HepG2 (cell line): ENCODE measurements at regions not wholly inside any gene's neighbourhood (a gene's known extent, or its start where the extent isn't known, plus 50 kb on each side); places are given as distances from the start of the nearest gene placed in this dataset.

ENCODE experiments used
- ATAC-seq: fragments of 200-7000 bp; cut with Tn5 transposase; 3 replicates; pipeline ENCODE4 v1.9.1; 2020; ENCODE audit warnings: mild to moderate bottlenecking, moderate library complexity
- BruUV-seq: library from RNA; stranded (reverse); fragments of 400-500 nt; replicated peaks from 2 replicates; lab custom pipeline; 2021; lab: Mats Ljungman, UMichigan
- CTCF ChIA-PET: fragments of 300-600 bp; formaldehyde crosslinking; extraction: SDS; loops from one replicate; lab custom pipeline; 2021; ENCODE audit warnings: low total read pairs, inconsistent platforms, low intra/inter-chr PET ratio; lab: Yijun Ruan, JAX
- POLR2A ChIA-PET: fragments of 350-600 bp; sonication (Branson Sonifier 250); formaldehyde crosslinking; loops from one replicate; lab custom pipeline; 2020; ENCODE audit warnings: antibody characterized with exemption, inconsistent platforms; lab: Yijun Ruan, JAX
- DNase-seq: peaks from one replicate; pipeline ENCODE4 v3.0.0-alpha.2; 2015; ENCODE audit warnings: low spot score
- FAIRE-seq: peaks from 3 replicates; lab custom pipeline; 2011; peaks lifted over from hg19 to GRCh38; lab: Jason Lieb, UNC
- H2AFZ ChIP-seq: one replicate; pipeline ENCODE4 v1.6.1; 2011; ENCODE audit warnings: low read length, inconsistent platforms
- H3K27ac ChIP-seq: fragments of 300-600 bp; 3 replicates; pipeline ENCODE4 v1.8.0; 2011; ENCODE audit warnings: mixed run types, mild to moderate bottlenecking, mixed read lengths, low read length, inconsistent platforms; ENCODE audit not compliant: insufficient read depth; ENCODE audit errors: extremely low read length
- H3K27me3 ChIP-seq, 2 experiments: fragments of 200-600 bp in 1 of 2; 2 replicates in 1 of 2; 3 replicates in 1 of 2; pipeline versions ENCODE4 v1.6.0 to v1.8.0; 2011; ENCODE audit warnings: low read length in 2 of 2, mild to moderate bottlenecking in 2 of 2, moderate library complexity in 2 of 2, inconsistent platforms in 1 of 2; ENCODE audit not compliant: insufficient read depth in 2 of 2, control insufficient read depth in 1 of 2
- H3K36me3 ChIP-seq, 2 experiments: fragments of 200-600 bp in 1 of 2; replicated peaks in 1 of 2; 2 replicates in 1 of 2; 3 replicates in 1 of 2; pipeline versions ENCODE4 v1.5.1 to v1.8.0; 2011; ENCODE audit warnings: low read length in 2 of 2, inconsistent platforms in 1 of 2; ENCODE audit not compliant: insufficient read depth in 2 of 2, control insufficient read depth in 1 of 2
- H3K4me1 ChIP-seq: 2 replicates; pipeline ENCODE4 v1.5.1; 2012; ENCODE audit warnings: low read length, inconsistent platforms; ENCODE audit not compliant: insufficient read depth
- H3K4me2 ChIP-seq: 2 replicates; pipeline ENCODE4 v1.6.0; 2011; ENCODE audit warnings: low read depth, low read length, inconsistent platforms
- H3K4me3 ChIP-seq, 3 experiments: fragments of 200-600 bp in 1 of 3; sonication (generic), shearing (Covaris generic) in 1 of 3; replicated peaks in 1 of 3; 2 replicates each; pipeline ENCODE4 v1.5.1; 2011 to 2016; ENCODE audit warnings: low read length in 3 of 3, inconsistent platforms in 2 of 3, low read depth in 2 of 3, mild to moderate bottlenecking in 2 of 3, control low read depth in 1 of 3, mixed read lengths in 1 of 3; ENCODE audit not compliant: insufficient read depth in 1 of 3
- H3K79me2 ChIP-seq: one replicate; pipeline ENCODE4 v1.6.1; 2011; ENCODE audit warnings: low read length, inconsistent platforms; ENCODE audit not compliant: insufficient read depth
- H3K9ac ChIP-seq: 2 replicates; pipeline ENCODE4 v1.6.0; 2011; ENCODE audit warnings: mild to moderate bottlenecking, low read depth, low read length, inconsistent platforms; ENCODE audit not compliant: insufficient read depth
- H3K9me3 ChIP-seq: 2 replicates; pipeline ENCODE4 v1.5.1; 2012; ENCODE audit warnings: mild to moderate bottlenecking, low read length
- H4K20me1 ChIP-seq: 2 replicates; pipeline ENCODE4 v1.6.0; 2011; ENCODE audit warnings: inconsistent platforms, mild to moderate bottlenecking, low read length, moderate library complexity; ENCODE audit not compliant: insufficient read depth
- CSRNP2 ChIP-seq: sonication (generic); formaldehyde crosslinking; conservative IDR thresholded peaks from 2 replicates; pipeline ENCODE4 v1.8.0; 2022; ENCODE audit warnings: low read depth, missing genetic modification reagents
- E2F2 ChIP-seq: sonication (generic); formaldehyde crosslinking; IDR thresholded peaks from 2 replicates; pipeline ENCODE4 v1.4.0; 2020; ENCODE audit warnings: missing genetic modification reagents, borderline replicate concordance
- SOX13 ChIP-seq, 3 experiments: fragments of 450-650 bp in 1 of 3; sonication (generic) in 1 of 3; formaldehyde crosslinking in 1 of 3; IDR thresholded peaks in 2 of 3; conservative IDR thresholded peaks in 1 of 3; 2 replicates each; pipeline versions ENCODE4 v1.5.0 to v1.6.1; 2016 to 2020; ENCODE audit warnings: antibody characterized with exemption in 1 of 3, mild to moderate bottlenecking in 1 of 3, missing compliant biosample characterization in 1 of 3, missing genetic modification reagents in 1 of 3, moderate library complexity in 1 of 3
- ZNF260 ChIP-seq: sonication (generic); formaldehyde crosslinking; IDR thresholded peaks from 2 replicates; pipeline ENCODE4 v1.4.0; 2020; ENCODE audit warnings: missing genetic modification reagents, low read depth, mild to moderate bottlenecking, borderline replicate concordance
- ZNF274 ChIP-seq: sonication (generic); formaldehyde crosslinking; IDR thresholded peaks from 2 replicates; pipeline ENCODE4 v1.5.1; 2020; ENCODE audit warnings: mild to moderate bottlenecking, missing genetic modification reagents
- ZNF414 ChIP-seq: sonication (generic); formaldehyde crosslinking; IDR thresholded peaks from 2 replicates; pipeline ENCODE4 v1.5.0; 2020; ENCODE audit warnings: missing genetic modification reagents
- ZNF512B ChIP-seq: sonication (generic); formaldehyde crosslinking; IDR thresholded peaks from 2 replicates; pipeline ENCODE4 v1.5.1; 2020; ENCODE audit warnings: missing genetic modification reagents, mild to moderate bottlenecking, borderline replicate concordance
- ZNF513 ChIP-seq: sonication (generic); formaldehyde crosslinking; conservative IDR thresholded peaks from 2 replicates; pipeline ENCODE4 v1.5.0; 2020; ENCODE audit warnings: missing genetic modification reagents
- ZNF598 ChIP-seq: sonication (generic); formaldehyde crosslinking; IDR thresholded peaks from 2 replicates; pipeline ENCODE4 v1.5.1; 2020; ENCODE audit warnings: mild to moderate bottlenecking, missing genetic modification reagents, borderline replicate concordance
- ZNF670 ChIP-seq: sonication (generic); formaldehyde crosslinking; IDR thresholded peaks from 2 replicates; pipeline ENCODE4 v1.8.0; 2022; ENCODE audit warnings: mild to moderate bottlenecking, missing genetic modification reagents, borderline replicate concordance
- ZNF878 ChIP-seq: sonication (generic); formaldehyde crosslinking; IDR thresholded peaks from 2 replicates; pipeline ENCODE4 v1.8.1; 2023; ENCODE audit warnings: mild to moderate bottlenecking, missing genetic modification reagents, moderate library complexity
- WGBS: methylation state at CpG from one replicate; pipeline ENCODE4 v1.1.6; 2017; ENCODE audit warnings: low lambda C conversion rate; 5-methylcytosine and 5-hydroxymethylcytosine counted together
- in situ Hi-C: cut with HindIII; loops from 2 replicates; pipeline ENCODE4 v1.10.0; 2017; ENCODE audit warnings: low pct_unique_long_range_greater_than_20kb; ENCODE audit not compliant: extremely low pct_ligation_motif_present
- intact Hi-C: fragments of 100-400 bp; cut with micrococcal nuclease; formaldehyde crosslinking; loops from one replicate; pipeline ENCODE4 v1.10.0; 2022; ENCODE audit not compliant: unreplicated experiment

- TF ChIP-seq ZNF598 (CRISPR knock-in tag) (no peak), ZNF260 (CRISPR knock-in tag) (no peak)
These were observed 507.4 kb downstream of the MAFB start (continued) for GRCh38 chr20:40181676-40182075.

GRCh38 chr20:40176098-40176841, 512.8 kb downstream of the MAFB start:
- no peak for FAIRE-seq
- CTCF ChIA-PET = interaction anchor here (0.8 kb wide), 1 partner anchor 495 kb away, joined by 3 read pairs; no protein-coding TSS in a partner anchor
- 6% methylated on average over 4 of the region's 4 CpGs for WGBS
- H3K4me2 ChIP-seq = no peak overlapping the region
- peaks cover 46% of the 10 kb centered on the region for H3K9me3 ChIP-seq
- no peak for ATAC-seq
- H3K9ac ChIP-seq = no peak overlapping the region
- H3K27ac ChIP-seq = no peak overlapping the region
- BruUV-seq = no TSS peak
- TF ChIP-seq ZNF513 (CRISPR knock-in tag) (no peak), ZNF512B (CRISPR knock-in tag) (no peak), SOX13 (IDR thresholded peaks at IDR 0.05) (no peak), SOX13 (CRISPR knock-in tag; conservative IDR thresholded peaks at IDR 0.05 in 1 of 2, IDR thresholded peaks at IDR 0.05 in 1 of 2) (no peak), ZNF274 (no peak), E2F2 (CRISPR knock-in tag) (no peak), ZNF670 (CRISPR knock-in tag) (no peak), ZNF414 (CRISPR knock-in tag) (no peak), CSRNP2 (CRISPR knock-in tag) (no peak), ZNF878 (CRISPR knock-in tag) (no peak)
- TF ChIP-seq, all 625 proteins: peak for 0
- Histone ChIP-seq H3K4me1 (no peaks in the 10 kb centered on the region), H3K79me2 (no peaks in the 10 kb centered on the region), H3K36me3 (no peaks in the 10 kb centered on the region), H3K27me3 (no peaks in the 10 kb centered on the region), H4K20me1 (no peaks in the 10 kb centered on the region), H2AFZ (no peak overlapping the region), H3K4me3 (no peak overlapping the region)
- no peak for DNase-seq
- in situ Hi-C loops (no loop called here), intact Hi-C loops (no loop called here)
- POLR2A ChIA-PET = no interaction called here
